ENCODE measurements at regions not wholly inside any gene's neighbourhood (a gene's known extent, or its start where the extent isn't known, plus 50 kb on each side); places are given as distances from the start of the nearest gene placed in this dataset.

GRCh38 chr1:101511202-101511891, 274.5 kb downstream of the S1PR1 start:
- dilution Hi-C loops (cut with MboI; ENCODE audit: extremely low pct_ligation_motif_present, low sequenced_read_pairs), result no loop called here
- H3K27ac ChIP-seq (ENCODE audit: insufficient read depth, low read depth, low read length), result no peak overlapping the region
- H3K9me3 ChIP-seq (replicated peaks; ENCODE audit: control insufficient read depth, insufficient read depth, low read length), result no peaks in the 10 kb centered on the region
- no peaks in the 10 kb centered on the region for H3K4me1 ChIP-seq (ENCODE audit: control insufficient read depth, extremely low read depth, insufficient read depth, low read length)
- H3K79me2 ChIP-seq (ENCODE audit: control insufficient read depth, insufficient read depth, low read length), result no peaks in the 10 kb centered on the region
- ChIA-PET CTCF (interaction anchor here (0.9 to 3.7 kb wide), 2 partner anchors 9 to 1950 kb away, joined by 3 to 18 read pairs; no protein-coding TSS in a partner anchor), POLR2A (interaction anchor here (0.6 kb wide), 1 partner anchor 173 kb away, joined by 3 read pairs; no protein-coding TSS in a partner anchor)
- no peaks in the 10 kb centered on the region for H4K20me1 ChIP-seq (replicated peaks; ENCODE audit: control insufficient read depth, extremely low read depth, insufficient read depth, low read length)
- H3K27me3 ChIP-seq (ENCODE audit: control insufficient read depth in 2 of 2, insufficient read depth in 2 of 2, low read length in 2 of 2), result peaks cover 3 to 12% of the 10 kb centered on the region in 2 experiments
- H3K36me3 ChIP-seq (ENCODE audit: control insufficient read depth in 2 of 2, extremely low read depth in 1 of 2, insufficient read depth in 2 of 2, low read length in 2 of 2), result no peaks in the 10 kb centered on the region
- H3K9me1 ChIP-seq (replicated peaks; ENCODE audit: control insufficient read depth, extremely low read depth, insufficient read depth, low read length), result no peaks in the 10 kb centered on the region
- no TSS peak for BruUV-seq (replicated peaks)
- DNase-seq (ENCODE audit: low read depth, low spot score), result no peak
- no peak overlapping the region for H3K4me2 ChIP-seq (ENCODE audit: insufficient read depth, low read length)
- H2AFZ ChIP-seq (ENCODE audit: low read depth, low read length), result no peak overlapping the region
- FAIRE-seq, result no peak
- H3K4me3 ChIP-seq (replicated peaks in 1 of 3; ENCODE audit: insufficient read depth in 1 of 3, low read depth in 1 of 3, low read length in 3 of 3), result no peak overlapping the region
- intact Hi-C loops (cut with micrococcal nuclease), result no loop called here
- TF ChIP-seq, protein P1, sequence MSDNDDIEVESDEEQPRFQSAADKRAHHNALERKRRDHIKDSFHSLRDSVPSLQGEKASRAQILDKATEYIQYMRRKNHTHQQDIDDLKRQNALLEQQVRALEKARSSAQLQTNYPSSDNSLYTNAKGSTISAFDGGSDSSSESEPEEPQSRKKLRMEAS (IDR thresholded peaks at IDR 0.05; ENCODE audit: insufficient read depth, insufficient read length), result no peak
- TF ChIP-seq FOS (IDR thresholded peaks at IDR 0.05; ENCODE audit: borderline replicate concordance, insufficient read depth, low read length) (no peak), MYC (IDR thresholded peaks at IDR 0.05; ENCODE audit: low read depth, low read length) (no peak), POLR2A (IDR thresholded peaks at IDR 0.05; ENCODE audit: low read depth, low read length) (no peak), POLR2AphosphoS5 (IDR thresholded peaks at IDR 0.05; ENCODE audit: insufficient read depth, low read depth, low read length) (no peak), GATA2 (IDR thresholded peaks at IDR 0.05; ENCODE audit: insufficient read depth, insufficient read length, low read depth, low read length) (no peak), EZH2 (IDR thresholded peaks at IDR 0.05; ENCODE audit: borderline replicate concordance, low read depth, low read length, severe bottlenecking) (no peak), JUN (IDR thresholded peaks at IDR 0.05; ENCODE audit: borderline replicate concordance, insufficient read depth, insufficient read length, low read depth) (no peak)
- TF ChIP-seq, protein P2, sequence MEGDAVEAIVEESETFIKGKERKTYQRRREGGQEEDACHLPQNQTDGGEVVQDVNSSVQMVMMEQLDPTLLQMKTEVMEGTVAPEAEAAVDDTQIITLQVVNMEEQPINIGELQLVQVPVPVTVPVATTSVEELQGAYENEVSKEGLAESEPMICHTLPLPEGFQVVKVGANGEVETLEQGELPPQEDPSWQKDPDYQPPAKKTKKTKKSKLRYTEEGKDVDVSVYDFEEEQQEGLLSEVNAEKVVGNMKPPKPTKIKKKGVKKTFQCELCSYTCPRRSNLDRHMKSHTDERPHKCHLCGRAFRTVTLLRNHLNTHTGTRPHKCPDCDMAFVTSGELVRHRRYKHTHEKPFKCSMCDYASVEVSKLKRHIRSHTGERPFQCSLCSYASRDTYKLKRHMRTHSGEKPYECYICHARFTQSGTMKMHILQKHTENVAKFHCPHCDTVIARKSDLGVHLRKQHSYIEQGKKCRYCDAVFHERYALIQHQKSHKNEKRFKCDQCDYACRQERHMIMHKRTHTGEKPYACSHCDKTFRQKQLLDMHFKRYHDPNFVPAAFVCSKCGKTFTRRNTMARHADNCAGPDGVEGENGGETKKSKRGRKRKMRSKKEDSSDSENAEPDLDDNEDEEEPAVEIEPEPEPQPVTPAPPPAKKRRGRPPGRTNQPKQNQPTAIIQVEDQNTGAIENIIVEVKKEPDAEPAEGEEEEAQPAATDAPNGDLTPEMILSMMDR (IDR thresholded peaks at IDR 0.05; ENCODE audit: extremely low read depth in 1 of 2, insufficient read depth in 1 of 2, low read depth in 1 of 2, low read length in 2 of 2), result no peak
- no peak overlapping the region for H3K9ac ChIP-seq (replicated peaks; ENCODE audit: extremely low read depth, insufficient read depth, low read length)
